Neuronal stem cell (in vitro differentiated cells): ENCODE measurements at regions not wholly inside any gene's neighbourhood (a gene's known extent, or its start where the extent isn't known, plus 50 kb on each side); places are given as distances from the start of the nearest gene placed in this dataset.
"Not testable (repeated sequence)": the region's sequence is repeated elsewhere in the genome, so short reads cannot be mapped to it uniquely, and the experiment has no call there.

Experiments used
- DNase-seq: peaks from one replicate; pipeline ENCODE4 v3.0.0-alpha.2; 2013; ENCODE audit warnings: low spot score
- H2AFZ ChIP-seq: one replicate; pipeline ENCODE4 v1.6.1; 2013; ENCODE audit warnings: mild to moderate bottlenecking, low read length, inconsistent platforms
- H2AK5ac ChIP-seq: 2 replicates; pipeline ENCODE4 v1.6.1; 2013; ENCODE audit warnings: low read depth, mild to moderate bottlenecking, inconsistent platforms, low read length, moderate library complexity, mixed read lengths
- H2BK120ac ChIP-seq: 2 replicates; pipeline ENCODE4 v1.6.1; 2013; ENCODE audit warnings: low read depth, mild to moderate bottlenecking, inconsistent platforms, low read length, moderate library complexity, mixed read lengths
- H2BK12ac ChIP-seq: one replicate; pipeline ENCODE4 v1.6.1; 2013; ENCODE audit warnings: low read length, inconsistent platforms
- H2BK15ac ChIP-seq: 2 replicates; pipeline ENCODE4 v1.6.1; 2013; ENCODE audit warnings: mild to moderate bottlenecking, low read length, inconsistent platforms, mixed read lengths
- H2BK5ac ChIP-seq: one replicate; pipeline ENCODE4 v1.6.1; 2013; ENCODE audit warnings: inconsistent platforms, mild to moderate bottlenecking, low read length, moderate library complexity
- H3K14ac ChIP-seq: one replicate; pipeline ENCODE4 v1.6.1; 2013; ENCODE audit warnings: low read length, inconsistent platforms
- H3K18ac ChIP-seq: 2 replicates; pipeline ENCODE4 v1.6.1; 2013; ENCODE audit warnings: low read length, inconsistent platforms
- H3K23ac ChIP-seq: 2 replicates; pipeline ENCODE4 v1.6.1; 2013; ENCODE audit warnings: low read depth, mild to moderate bottlenecking, mixed read lengths, low read length, inconsistent platforms; ENCODE audit not compliant: poor library complexity
- H3K27ac ChIP-seq: replicated peaks from 3 replicates; pipeline ENCODE4 v1.5.1; 2013; ENCODE audit warnings: low read length, inconsistent platforms
- H3K27me3 ChIP-seq, 3 experiments: 2 replicates each; pipeline ENCODE4 v1.6.1; 2013; ENCODE audit warnings: low read length in 3 of 3, mild to moderate bottlenecking in 2 of 3, inconsistent platforms in 1 of 3, low read depth in 1 of 3, mixed read lengths in 1 of 3, moderate library complexity in 1 of 3; ENCODE audit not compliant: control insufficient read depth in 3 of 3, insufficient read depth in 3 of 3
- H3K36me3 ChIP-seq, 2 donors: replicated peaks in 1 of 2; 2 replicates each; pipeline ENCODE4 v1.6.1; 2013; ENCODE audit warnings: low read length in 2 of 2; ENCODE audit not compliant: control insufficient read depth in 2 of 2, insufficient read depth in 2 of 2
- H3K4ac ChIP-seq: 2 replicates; pipeline ENCODE4 v1.6.1; 2013; ENCODE audit warnings: inconsistent platforms, mild to moderate bottlenecking, low read length, moderate library complexity
- H3K4me1 ChIP-seq, 2 donors: 1 replicate in 1 of 2; 2 replicates in 1 of 2; pipeline ENCODE4 v1.6.1; 2013; ENCODE audit warnings: low read length in 2 of 2, low read depth in 1 of 2; ENCODE audit not compliant: control insufficient read depth in 2 of 2, insufficient read depth in 1 of 2
- H3K4me2 ChIP-seq: one replicate; pipeline ENCODE4 v1.6.1; 2013; ENCODE audit warnings: mild to moderate bottlenecking, low read length, inconsistent platforms; ENCODE audit not compliant: insufficient read depth, poor library complexity, severe bottlenecking
- H3K4me3 ChIP-seq, 2 donors: 2 replicates each; pipeline ENCODE4 v1.5.1; 2013; ENCODE audit warnings: low read length in 2 of 2, mild to moderate bottlenecking in 2 of 2, inconsistent platforms in 1 of 2, moderate library complexity in 1 of 2
- H3K79me1 ChIP-seq: one replicate; pipeline ENCODE4 v1.6.1; 2013; ENCODE audit warnings: low read depth, mild to moderate bottlenecking, inconsistent platforms, low read length, moderate library complexity
- H3K9ac ChIP-seq: one replicate; pipeline ENCODE4 v1.6.1; 2013; ENCODE audit warnings: mild to moderate bottlenecking, low read depth, low read length, inconsistent platforms; ENCODE audit not compliant: poor library complexity
- H3K9me3 ChIP-seq, 2 donors: replicated peaks in 1 of 2; 2 replicates each; pipeline versions ENCODE3 to v1.6.1; 2013; ENCODE audit warnings: low read length in 2 of 2, mild to moderate bottlenecking in 2 of 2, inconsistent platforms in 1 of 2, low read depth in 1 of 2, mixed read lengths in 1 of 2, moderate library complexity in 1 of 2; ENCODE audit not compliant: control insufficient read depth in 2 of 2, insufficient read depth in 1 of 2
- H4K8ac ChIP-seq: one replicate; pipeline ENCODE4 v1.6.1; 2013; ENCODE audit warnings: low read depth, mild to moderate bottlenecking, inconsistent platforms, low read length, moderate library complexity
- H4K91ac ChIP-seq: one replicate; pipeline ENCODE4 v1.6.1; 2013; ENCODE audit warnings: low read length, low read depth, mild to moderate bottlenecking, inconsistent platforms; ENCODE audit not compliant: poor library complexity
- WGBS, 2 donors: extraction: QIAGEN DNeasy Blood & Tissue Kit; methylation state at CpG; one replicate each; pipeline ENCODE4 v1.1.7; 2013; ENCODE audit warnings: missing lambda C conversion rate in 2 of 2, mixed read lengths in 1 of 2; ENCODE audit not compliant: insufficient read length in 2 of 2, insufficient replicate concordance in 1 of 2; ENCODE audit errors: extremely low coverage in 2 of 2; 5-methylcytosine and 5-hydroxymethylcytosine counted together

GRCh38 chr14:43085819-43086218 is 1421.3 kb downstream of the FSCB start:
- Histone ChIP-seq H3K9me3 (no peaks in the 10 kb centered on the region), H4K8ac (no peak overlapping the region), H3K9ac (no peak overlapping the region), H3K4me2 (no peak overlapping the region), H3K4me1 (no peaks in the 10 kb centered on the region), H3K4ac (no peak overlapping the region), H3K4me3 (no peak overlapping the region), H2BK15ac (no peak overlapping the region), H3K23ac (no peak overlapping the region), H2AFZ (no peak overlapping the region), H3K36me3 (no peaks in the 10 kb centered on the region), H2BK12ac (no peak overlapping the region), H3K14ac (no peak overlapping the region), H3K18ac (no peak overlapping the region), H2AK5ac (no peak overlapping the region), H2BK120ac (no peak overlapping the region), H3K27me3 (no peaks in the 10 kb centered on the region), H4K91ac (no peak overlapping the region), H3K79me1 (no peaks in the 10 kb centered on the region), H3K27ac (no peak overlapping the region), H2BK5ac (no peak overlapping the region)
- WGBS, 2 donors, result no CpG with 5 or more reads among the region's 1 CpG
- no peak for DNase-seq

GRCh38 chr14:43067372-43067771 is 1439.7 kb downstream of the FSCB start:
- not testable (repeated sequence) for H3K36me3 ChIP-seq, H4K8ac ChIP-seq, H3K14ac ChIP-seq, H3K4ac ChIP-seq, H2AK5ac ChIP-seq, H3K4me3 ChIP-seq, H3K27ac ChIP-seq, H3K9ac ChIP-seq, H3K23ac ChIP-seq, H3K18ac ChIP-seq, H3K79me1 ChIP-seq, H2AFZ ChIP-seq, H3K9me3 ChIP-seq, H3K27me3 ChIP-seq, H3K4me1 ChIP-seq, H2BK5ac ChIP-seq, H2BK120ac ChIP-seq, H2BK15ac ChIP-seq, H2BK12ac ChIP-seq, H3K4me2 ChIP-seq, DNase-seq, H4K91ac ChIP-seq
- WGBS, 2 donors, result no CpG with 5 or more reads among the region's 3 CpGs

- WGBS, 2 donors, result no CpG with 5 or more reads among the region's 1 CpG
- no peaks in the 10 kb centered on the region for H3K9me3 ChIP-seq
- no peaks in the 10 kb centered on the region for H3K36me3 ChIP-seq
- no peak overlapping the region for H3K27ac ChIP-seq
- no peak overlapping the region for H3K4me2 ChIP-seq
- no peak overlapping the region for H2AK5ac ChIP-seq
- H4K8ac ChIP-seq, result no peak overlapping the region
- no peak overlapping the region for H2BK120ac ChIP-seq
- no peaks in the 10 kb centered on the region for H3K4me1 ChIP-seq
- no peak overlapping the region for H2BK15ac ChIP-seq
- H3K18ac ChIP-seq, result no peak overlapping the region
- no peaks in the 10 kb centered on the region for H3K27me3 ChIP-seq
- H3K23ac ChIP-seq, result no peak overlapping the region
- H3K9ac ChIP-seq, result no peak overlapping the region
- H2BK12ac ChIP-seq, result no peak overlapping the region
- no peak overlapping the region for H3K14ac ChIP-seq
- no peak for DNase-seq
- H3K4ac ChIP-seq, result no peak overlapping the region
- H3K79me1 ChIP-seq, result no peaks in the 10 kb centered on the region
- no peak overlapping the region for H2BK5ac ChIP-seq
- H3K4me3 ChIP-seq, result no peak overlapping the region
- H4K91ac ChIP-seq, result no peak overlapping the region
- no peak overlapping the region for H2AFZ ChIP-seq
Observed at GRCh38 chr14:43056106-43056505, 1449.4 kb downstream of the LRFN5 start.

DNA sequence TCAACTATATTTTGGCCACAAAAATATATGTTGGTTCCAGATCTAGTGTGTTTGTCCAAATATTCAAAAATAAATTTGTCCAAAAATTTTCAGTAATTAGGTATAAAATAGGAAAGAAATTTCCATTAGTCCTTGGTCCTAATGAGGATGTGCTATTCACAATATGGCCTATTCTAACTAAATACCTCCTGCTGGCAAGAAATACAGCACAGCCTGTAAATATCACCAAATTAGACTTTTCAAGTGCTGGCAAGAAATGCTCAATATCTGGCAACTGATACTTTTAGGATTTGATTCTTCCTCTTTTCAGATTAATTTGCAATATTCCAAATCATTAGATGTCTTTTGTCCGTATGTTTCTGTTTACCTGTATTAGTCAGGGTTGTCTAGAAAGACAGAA is 1446.2 kb downstream of the LRFN5 start:
- Histone ChIP-seq H3K4me1 (no peaks in the 10 kb centered on the region), H3K4ac (no peak overlapping the region), H2AFZ (no peak overlapping the region), H2BK120ac (no peak overlapping the region), H3K4me3 (no peak overlapping the region), H3K27me3 (no peaks in the 10 kb centered on the region), H3K18ac (no peak overlapping the region), H2AK5ac (no peak overlapping the region), H3K23ac (no peak overlapping the region), H3K27ac (no peak overlapping the region), H4K91ac (no peak overlapping the region), H2BK12ac (no peak overlapping the region), H3K4me2 (no peak overlapping the region), H3K36me3 (no peaks in the 10 kb centered on the region), H3K79me1 (no peaks in the 10 kb centered on the region), H2BK5ac (no peak overlapping the region), H3K14ac (no peak overlapping the region), H3K9me3 (no peaks in the 10 kb centered on the region), H3K9ac (no peak overlapping the region), H4K8ac (no peak overlapping the region), H2BK15ac (no peak overlapping the region)
- WGBS, 2 donors, result no CpG with 5 or more reads among the region's 1 CpG
- DNase-seq, result no peak
